CD4-positive, alpha-beta T cell (primary cell): ENCODE measurements at regions not wholly inside any gene's neighbourhood (a gene's known extent, or its start where the extent isn't known, plus 50 kb on each side); places are given as distances from the start of the nearest gene placed in this dataset.

ENCODE experiments used
- ATAC-seq: fragments of 200-7000 bp; cut with Tn5 transposase; one replicate; pipeline ENCODE4 v1.10.0; 2022; ENCODE audit warnings: mild to moderate bottlenecking; ENCODE audit not compliant: poor library complexity
- CTCF ChIA-PET: fragments of 350-600 bp; sonication (Branson Sonifier 250); formaldehyde crosslinking; loops from one replicate; lab custom pipeline; 2021; ENCODE audit warnings: antibody characterized with exemption, inconsistent platforms; lab: Charles Lee
- POLR2A ChIA-PET: fragments of 350-600 bp; sonication (Branson Sonifier 250); formaldehyde crosslinking; loops from one replicate; lab custom pipeline; 2021; ENCODE audit warnings: antibody characterized with exemption, inconsistent platforms; lab: Charles Lee
- DNase-seq, 14 experiments: peaks; one replicate each; pipeline ENCODE4 v3.0.0-alpha.2; 2013 to 2020; ENCODE audit warnings: mixed read lengths in 2 of 14
- H3K27ac ChIP-seq, 2 donors: one replicate each; pipeline versions ENCODE4 v1.5.1 to v1.7.0; 2013; ENCODE audit warnings: low read length in 2 of 2, low read depth in 1 of 2, mild to moderate bottlenecking in 1 of 2
- H3K27me3 ChIP-seq, 2 experiments: 1 replicate in 1 of 2; 2 replicates in 1 of 2; pipeline versions ENCODE4 v1.6.1 to v1.7.0; 2013; ENCODE audit warnings: low read length in 2 of 2, control low read depth in 1 of 2, mild to moderate bottlenecking in 1 of 2, moderate library complexity in 1 of 2; ENCODE audit not compliant: insufficient read depth in 2 of 2, control insufficient read depth in 1 of 2
- H3K36me3 ChIP-seq: one replicate; pipeline ENCODE4 v1.6.1; 2013; ENCODE audit warnings: low read length, control low read depth; ENCODE audit not compliant: insufficient read depth
- H3K4me1 ChIP-seq: one replicate; pipeline ENCODE4 v1.6.1; 2013; ENCODE audit warnings: low read length, control low read depth; ENCODE audit not compliant: insufficient read depth
- H3K4me3 ChIP-seq: one replicate; pipeline ENCODE4 v1.5.1; 2013; ENCODE audit warnings: mild to moderate bottlenecking, low read length, moderate library complexity
- H3K9me3 ChIP-seq, 2 experiments: 1 replicate in 1 of 2; 2 replicates in 1 of 2; pipeline versions ENCODE4 v1.6.1 to v1.7.0; 2013; ENCODE audit warnings: low read length in 2 of 2, mild to moderate bottlenecking in 2 of 2, control low read depth in 1 of 2, moderate library complexity in 1 of 2; ENCODE audit not compliant: control insufficient read depth in 1 of 2, insufficient read depth in 1 of 2
- H3K27ac Mint-ChIP-seq: one replicate; pipeline ENCODE4 v1.8.0; 2020; ENCODE audit warnings: mixed read lengths
- H3K27me3 Mint-ChIP-seq: one replicate; pipeline ENCODE4 v1.8.0; 2021; ENCODE audit warnings: mixed read lengths
- H3K36me3 Mint-ChIP-seq: one replicate; pipeline ENCODE4 v1.8.0; 2021; ENCODE audit warnings: low read depth, mixed read lengths
- H3K4me1 Mint-ChIP-seq: one replicate; pipeline ENCODE4 v1.8.0; 2021; ENCODE audit warnings: low read depth, mixed read lengths
- H3K4me3 Mint-ChIP-seq: one replicate; pipeline ENCODE4 v1.8.0; 2020; ENCODE audit warnings: mild to moderate bottlenecking, mixed read lengths
- H3K9me3 Mint-ChIP-seq: one replicate; pipeline ENCODE4 v1.8.0; 2020; ENCODE audit warnings: mixed read lengths
- intact Hi-C, 2 experiments: fragments of 100-400 bp; cut with DNase I in 1 of 2; cut with micrococcal nuclease in 1 of 2; formaldehyde crosslinking; loops; one replicate each; pipeline versions ENCODE4 v1.15.1 to v1.9.0; 2023 to 2025; cut with DNase I, micrococcal nuclease
- TF ChIP-seq, protein P1 (sequence below): fragments of 200-600 bp; IDR thresholded peaks from one replicate; pipeline ENCODE4 v1.8.0; 2022; ENCODE audit warnings: antibody characterized with exemption, mild to moderate bottlenecking

DNA sequence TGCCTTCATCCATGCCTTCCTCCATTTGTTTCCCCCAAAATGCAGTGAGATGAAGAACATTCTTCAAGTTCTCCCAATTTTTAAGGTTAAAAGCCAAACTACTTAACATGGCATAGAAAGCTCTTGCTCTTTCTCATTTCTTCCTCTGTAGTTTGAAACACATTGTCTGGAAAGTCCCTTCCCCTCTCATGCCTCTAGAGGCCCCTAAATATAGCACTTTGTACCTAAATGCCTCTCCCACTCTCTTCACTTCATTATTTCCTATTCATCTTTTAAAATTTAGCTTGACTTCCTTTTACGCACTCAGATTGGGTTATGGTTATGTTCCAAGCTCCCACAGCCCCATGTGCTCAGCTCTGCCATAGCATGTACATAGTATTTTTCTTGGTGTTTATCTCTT, 389.3 kb downstream of the HDGFL1 start:
- POLR2A ChIA-PET, result no interaction called here
- Mint-ChIP-seq H3K4me1 (peaks cover 32% of the 10 kb centered on the region), H3K36me3 (no peaks in the 10 kb centered on the region), H3K9me3 (peaks cover 9% of the 10 kb centered on the region), H3K27me3 (no peaks in the 10 kb centered on the region), H3K4me3 (no peak overlapping the region), H3K27ac (no peak overlapping the region)
- Histone ChIP-seq H3K27me3 (no peaks in the 10 kb centered on the region), H3K36me3 (no peaks in the 10 kb centered on the region), H3K9me3 (no peaks in the 10 kb centered on the region), H3K4me1 (no peaks in the 10 kb centered on the region), H3K4me3 (no peak overlapping the region), H3K27ac (no peak overlapping the region)
- CTCF ChIA-PET, result no interaction called here
- TF ChIP-seq, protein P1, sequence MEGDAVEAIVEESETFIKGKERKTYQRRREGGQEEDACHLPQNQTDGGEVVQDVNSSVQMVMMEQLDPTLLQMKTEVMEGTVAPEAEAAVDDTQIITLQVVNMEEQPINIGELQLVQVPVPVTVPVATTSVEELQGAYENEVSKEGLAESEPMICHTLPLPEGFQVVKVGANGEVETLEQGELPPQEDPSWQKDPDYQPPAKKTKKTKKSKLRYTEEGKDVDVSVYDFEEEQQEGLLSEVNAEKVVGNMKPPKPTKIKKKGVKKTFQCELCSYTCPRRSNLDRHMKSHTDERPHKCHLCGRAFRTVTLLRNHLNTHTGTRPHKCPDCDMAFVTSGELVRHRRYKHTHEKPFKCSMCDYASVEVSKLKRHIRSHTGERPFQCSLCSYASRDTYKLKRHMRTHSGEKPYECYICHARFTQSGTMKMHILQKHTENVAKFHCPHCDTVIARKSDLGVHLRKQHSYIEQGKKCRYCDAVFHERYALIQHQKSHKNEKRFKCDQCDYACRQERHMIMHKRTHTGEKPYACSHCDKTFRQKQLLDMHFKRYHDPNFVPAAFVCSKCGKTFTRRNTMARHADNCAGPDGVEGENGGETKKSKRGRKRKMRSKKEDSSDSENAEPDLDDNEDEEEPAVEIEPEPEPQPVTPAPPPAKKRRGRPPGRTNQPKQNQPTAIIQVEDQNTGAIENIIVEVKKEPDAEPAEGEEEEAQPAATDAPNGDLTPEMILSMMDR, result no peak
- intact Hi-C loops, result no loop called here
- ATAC-seq, result no peak
- no peak for DNase-seq

DNA sequence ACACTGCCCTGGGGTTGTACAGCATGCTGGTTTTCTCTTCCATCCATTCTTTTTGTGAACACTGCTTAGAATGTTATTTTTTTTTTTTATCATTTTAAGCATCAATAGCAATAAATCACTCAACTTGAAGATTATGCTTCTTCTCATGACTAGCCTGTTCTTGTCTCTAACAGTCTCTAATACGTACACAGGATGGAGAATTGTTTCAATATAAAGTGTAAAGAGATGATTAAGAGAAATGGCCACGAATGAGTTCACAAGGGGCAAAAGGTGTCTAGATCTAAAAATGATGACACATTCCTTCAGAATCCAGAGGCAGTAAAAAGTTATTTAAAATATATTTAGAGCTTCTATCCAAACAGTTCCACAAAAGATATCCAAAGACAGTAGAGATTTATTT, 390.2 kb downstream of the HDGFL1 start:
- TF ChIP-seq, protein P1, result no peak
- no peak overlapping the region for H3K27ac Mint-ChIP-seq
- H3K4me1 ChIP-seq, result no peaks in the 10 kb centered on the region
- POLR2A ChIA-PET, result no interaction called here
- no peaks in the 10 kb centered on the region for H3K9me3 ChIP-seq
- CTCF ChIA-PET, result no interaction called here
- no peaks in the 10 kb centered on the region for H3K36me3 ChIP-seq
- no peak for ATAC-seq
- H3K4me3 ChIP-seq, result no peak overlapping the region
- DNase-seq, result no peak
- H3K9me3 Mint-ChIP-seq, result peaks cover 9% of the 10 kb centered on the region
- H3K4me1 Mint-ChIP-seq, result peaks cover 28% of the 10 kb centered on the region
- no peak overlapping the region for H3K27ac ChIP-seq
- peaks cover 2% of the 10 kb centered on the region for H3K27me3 Mint-ChIP-seq
- H3K36me3 Mint-ChIP-seq, result no peaks in the 10 kb centered on the region
- H3K27me3 ChIP-seq, result no peaks in the 10 kb centered on the region
- intact Hi-C loops, result no loop called here
- no peak overlapping the region for H3K4me3 Mint-ChIP-seq

DNA sequence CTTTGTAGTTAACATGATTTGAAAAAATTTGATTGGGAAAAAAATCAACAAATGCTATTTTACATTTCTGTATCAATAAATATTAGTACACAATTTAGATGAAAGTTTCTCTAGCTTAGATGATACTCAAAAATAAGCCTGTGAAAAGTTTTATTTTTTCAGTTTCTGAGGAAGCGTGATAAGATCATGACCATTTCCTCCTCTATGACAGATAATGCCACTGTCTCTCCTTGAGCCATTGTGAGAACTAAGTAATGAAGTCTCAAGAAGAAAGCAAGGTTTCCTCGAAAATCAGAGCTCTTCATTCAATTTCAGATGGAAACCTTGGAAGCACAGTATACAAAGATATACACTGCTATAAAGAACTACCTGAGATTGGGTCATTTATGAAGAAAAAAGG, 395.0 kb downstream of the HDGFL1 start:
- Mint-ChIP-seq H3K4me3 (no peak overlapping the region), H3K27me3 (peaks cover 4% of the 10 kb centered on the region), H3K4me1 (no peaks in the 10 kb centered on the region), H3K36me3 (no peaks in the 10 kb centered on the region), H3K27ac (no peak overlapping the region), H3K9me3 (no peaks in the 10 kb centered on the region)
- POLR2A ChIA-PET, result no interaction called here
- no peak for DNase-seq
- H3K27ac ChIP-seq, result no peak overlapping the region
- intact Hi-C loops, result no loop called here
- no peaks in the 10 kb centered on the region for H3K4me1 ChIP-seq
- ATAC-seq, result no peak
- TF ChIP-seq, protein P1, result no peak
- H3K27me3 ChIP-seq, result no peaks in the 10 kb centered on the region
- H3K4me3 ChIP-seq, result no peak overlapping the region
- CTCF ChIA-PET, result no interaction called here
- no peaks in the 10 kb centered on the region for H3K9me3 ChIP-seq
- H3K36me3 ChIP-seq, result no peaks in the 10 kb centered on the region
